ENCODE measurements at regions not wholly inside any gene's neighbourhood (a gene's known extent, or its start where the extent isn't known, plus 50 kb on each side); places are given as distances from the start of the nearest gene placed in this dataset.

DNA sequence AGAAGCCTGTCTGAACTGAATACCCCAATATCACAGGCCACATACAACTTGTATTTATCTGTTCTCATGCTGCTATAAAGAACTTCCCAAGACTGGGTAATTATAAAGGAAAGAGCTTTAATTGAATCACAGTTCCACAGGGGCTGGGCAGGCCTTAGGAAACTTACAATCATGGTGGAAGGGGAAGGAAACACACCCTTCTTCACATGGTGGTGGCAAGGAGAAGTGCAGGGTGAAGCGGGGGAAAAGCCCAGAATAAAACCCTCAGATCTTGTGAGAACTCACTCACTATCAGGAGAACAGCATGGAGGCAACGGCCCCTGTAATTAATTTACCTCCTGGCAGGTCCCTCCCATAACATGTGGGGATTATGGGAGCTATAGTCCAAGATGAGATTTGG, 50.3 kb upstream of the FNDC1 start:
- DNase-seq, result no peak

DNA sequence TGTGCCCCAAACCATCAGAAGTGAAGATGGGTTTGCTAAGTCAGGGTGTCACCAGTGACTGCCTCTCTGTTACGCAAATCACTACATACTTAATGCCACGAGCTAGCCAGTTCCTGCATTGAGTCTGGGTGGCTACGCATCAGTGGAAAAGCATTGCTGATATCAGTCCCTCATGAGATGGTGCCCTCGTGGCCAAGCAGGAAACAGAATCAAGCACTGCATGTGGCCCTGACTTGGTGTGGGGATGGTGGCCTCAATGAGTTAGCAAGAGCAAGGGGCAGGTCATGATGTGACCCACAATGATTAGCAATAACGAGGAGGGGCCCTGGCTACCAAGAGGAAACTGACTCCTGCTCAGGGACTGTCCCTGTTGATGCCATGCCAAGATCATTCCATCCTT, 51.6 kb upstream of the FNDC1 start:
- DNase-seq, result no peak

DNA sequence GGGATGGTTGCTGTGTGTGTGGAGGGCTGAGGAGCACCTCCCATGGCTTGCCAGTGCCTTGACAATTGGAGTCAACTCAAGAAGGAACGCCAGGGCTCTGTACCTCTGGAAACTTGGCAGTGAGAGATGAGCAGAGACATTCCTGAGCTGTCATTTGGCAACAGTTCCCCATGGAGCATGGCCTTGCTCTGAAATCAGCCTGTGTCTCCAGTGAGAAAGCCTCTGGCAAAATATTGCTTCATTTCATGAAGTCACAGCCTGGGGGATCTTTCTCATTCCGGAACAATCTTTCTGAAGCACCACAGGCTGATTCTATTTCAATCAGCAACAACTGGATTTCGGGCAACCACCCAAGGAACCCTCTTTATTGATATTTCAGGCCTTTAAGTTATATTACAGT, 52.2 kb upstream of the FNDC1 start:
- no peak for DNase-seq

DNA sequence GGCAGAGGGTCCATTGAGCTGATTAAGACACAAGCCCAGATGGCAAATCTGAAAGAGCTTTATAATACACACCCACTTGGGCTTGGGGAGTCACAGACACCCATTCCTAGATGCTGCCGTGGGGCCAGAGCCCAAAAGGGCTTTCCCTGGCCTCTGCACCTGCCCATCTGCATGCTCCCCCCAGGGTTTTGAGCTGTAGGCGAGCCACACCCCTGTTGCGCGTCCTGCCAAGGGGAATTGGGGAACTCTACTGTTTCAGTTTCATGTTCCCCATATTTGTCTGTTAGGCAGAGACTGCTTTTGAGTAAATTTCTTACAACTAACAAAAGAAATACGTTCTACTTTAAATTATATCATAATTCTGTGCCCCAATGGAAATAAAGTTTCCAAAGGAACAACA, 52.9 kb upstream of the FNDC1 start:
- DNase-seq, result no peak

DNA sequence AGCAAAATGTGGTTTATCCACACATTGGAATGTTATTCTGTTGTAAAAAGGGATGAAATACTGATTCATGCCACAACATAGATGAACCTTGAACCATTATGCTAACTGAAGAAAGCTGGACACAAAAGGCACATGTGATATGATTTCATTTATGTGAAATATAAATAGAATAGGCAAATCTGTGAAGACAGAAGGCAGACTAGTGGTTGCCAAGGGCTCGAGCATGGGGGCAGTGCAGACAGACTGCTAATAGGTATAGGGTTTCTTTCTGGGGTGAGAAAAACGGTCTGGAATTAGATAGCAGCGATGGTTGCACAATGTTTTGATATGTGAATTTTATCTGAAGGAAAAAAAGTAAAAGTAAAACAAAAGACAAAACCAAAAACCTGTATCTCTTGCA, 54.6 kb upstream of the FNDC1 start:
- no peak for DNase-seq

DNA sequence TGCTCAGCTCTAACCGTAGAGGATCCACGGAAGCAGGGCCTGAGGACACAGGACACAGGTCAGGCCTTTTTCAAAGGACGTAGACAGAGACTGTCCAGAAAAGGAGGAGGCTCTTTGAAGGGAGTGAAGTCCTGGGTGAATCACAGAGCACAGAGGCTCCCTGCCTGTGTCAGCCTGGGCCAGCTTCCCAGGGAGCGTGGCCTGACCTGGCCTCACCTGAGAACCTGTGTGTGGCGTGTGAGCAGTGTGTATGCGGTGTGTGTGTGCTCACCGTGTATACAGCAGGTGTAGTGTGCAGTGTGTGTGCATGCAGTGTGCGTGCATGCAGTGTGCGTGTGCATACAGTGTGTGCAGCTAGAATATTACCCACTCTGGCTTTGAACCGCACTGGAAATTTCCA, 56.0 kb upstream of the FNDC1 start:
- peak; percentile 27 for DNase-seq

DNA sequence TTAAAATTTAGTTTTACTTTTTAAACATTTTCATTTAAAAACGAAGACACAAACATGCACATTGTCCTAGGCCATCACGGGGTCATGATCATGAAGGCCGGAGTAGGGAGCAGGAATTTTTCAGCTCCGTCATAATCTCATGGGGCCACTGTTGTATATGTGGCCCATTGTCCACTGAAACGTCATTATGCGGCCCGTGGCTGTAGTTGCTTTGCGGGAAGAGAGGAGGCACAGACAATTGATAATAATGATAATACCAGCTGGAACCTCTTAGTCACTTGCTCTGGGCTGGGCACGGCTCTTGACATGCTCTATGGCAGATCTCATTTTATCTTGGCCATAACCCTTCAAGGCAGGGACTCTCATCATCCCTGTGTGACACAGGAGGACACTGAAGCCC, 56.5 kb upstream of the FNDC1 start:
- DNase-seq, result peak; percentile 26

DNA sequence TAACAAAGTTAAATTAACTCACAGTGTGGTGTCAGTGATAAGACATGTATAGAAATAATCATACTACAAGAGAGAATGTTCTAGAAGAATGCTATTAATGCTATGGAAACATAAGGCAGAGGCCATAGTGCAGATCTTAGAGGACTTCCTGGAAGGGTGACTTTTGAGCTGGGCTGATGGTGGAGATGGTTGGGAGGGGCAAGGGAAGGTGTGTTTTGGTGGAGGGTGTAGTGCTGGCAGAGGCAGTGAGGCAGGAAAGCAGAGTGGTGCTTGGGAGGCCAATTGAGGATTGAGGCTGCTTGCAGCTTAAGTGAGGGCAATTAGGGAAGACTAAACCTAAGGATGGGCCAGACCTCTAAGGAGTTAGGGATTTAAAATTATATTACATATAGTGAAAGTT, 58.5 kb upstream of the FNDC1 start:
- DNase-seq, result no peak

DNA sequence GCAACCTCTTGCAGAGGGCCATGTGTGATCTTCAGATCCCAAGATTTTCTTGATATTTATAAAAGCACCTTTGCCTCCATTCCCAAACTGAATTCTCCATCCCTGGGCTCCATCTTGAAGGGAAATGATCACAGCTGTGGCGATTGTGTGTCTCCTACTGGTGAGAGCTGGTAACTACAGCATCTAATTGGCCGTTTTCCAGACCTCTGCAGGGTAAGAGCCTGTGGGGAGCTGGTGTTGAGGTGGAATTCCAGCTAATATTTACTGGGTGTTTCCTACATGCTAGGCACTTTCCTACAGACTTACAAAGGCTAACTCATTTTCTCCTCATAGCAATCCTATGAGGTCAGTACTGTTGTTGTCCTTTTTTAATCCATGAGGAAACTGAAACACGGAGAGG, 59.2 kb upstream of the FNDC1 start:
- DNase-seq, result no peak

DNA sequence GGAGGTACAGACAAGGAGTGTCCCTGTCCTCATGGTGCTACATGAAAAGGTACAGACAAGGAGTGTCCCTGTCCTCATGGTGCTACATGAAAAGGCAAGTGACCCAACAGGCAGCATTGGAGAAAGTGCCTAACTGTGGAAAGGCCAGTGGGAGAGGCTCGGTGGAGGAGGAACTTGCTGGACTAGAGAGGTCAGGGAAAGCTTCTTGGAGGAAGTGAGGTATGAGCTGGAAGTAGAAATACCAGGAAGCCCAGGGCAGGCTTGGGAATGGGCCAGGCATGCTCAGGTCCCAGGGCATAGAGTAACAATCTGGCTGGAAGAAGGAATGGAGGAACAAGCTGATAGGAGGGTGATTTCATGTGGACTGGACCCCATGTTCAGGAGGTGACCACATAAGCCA, 59.8 kb upstream of the FNDC1 start:
- peak; percentile 41 for DNase-seq

DNA sequence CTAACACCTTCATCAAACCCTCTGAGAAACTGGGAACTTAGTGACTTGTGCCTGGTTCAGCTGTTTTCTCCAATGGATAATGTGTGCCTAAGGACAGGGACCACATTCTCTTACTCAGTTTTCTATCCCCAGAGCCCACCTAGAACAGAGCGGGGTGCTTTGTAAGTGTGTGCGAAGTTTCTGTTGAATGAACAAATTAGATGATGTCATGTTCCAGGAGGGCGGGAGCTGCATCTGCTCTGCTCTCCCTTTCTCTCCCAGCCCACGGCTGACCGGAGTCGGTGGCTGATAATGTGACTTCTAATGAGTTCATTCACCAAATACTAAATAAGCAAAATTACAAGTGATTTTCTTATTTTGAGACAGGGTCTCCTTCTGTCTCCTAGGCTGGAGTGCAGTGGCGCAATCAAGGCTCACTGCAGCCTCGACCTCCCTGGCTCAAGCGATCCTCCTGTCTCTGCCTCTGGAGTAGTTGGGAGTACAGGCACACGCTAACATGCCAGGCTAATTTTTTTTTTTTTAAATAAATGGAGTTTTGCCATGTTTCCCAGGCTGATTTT, 60.7 kb upstream of the FNDC1 start:
- peak; percentile 34 for DNase-seq

DNA sequence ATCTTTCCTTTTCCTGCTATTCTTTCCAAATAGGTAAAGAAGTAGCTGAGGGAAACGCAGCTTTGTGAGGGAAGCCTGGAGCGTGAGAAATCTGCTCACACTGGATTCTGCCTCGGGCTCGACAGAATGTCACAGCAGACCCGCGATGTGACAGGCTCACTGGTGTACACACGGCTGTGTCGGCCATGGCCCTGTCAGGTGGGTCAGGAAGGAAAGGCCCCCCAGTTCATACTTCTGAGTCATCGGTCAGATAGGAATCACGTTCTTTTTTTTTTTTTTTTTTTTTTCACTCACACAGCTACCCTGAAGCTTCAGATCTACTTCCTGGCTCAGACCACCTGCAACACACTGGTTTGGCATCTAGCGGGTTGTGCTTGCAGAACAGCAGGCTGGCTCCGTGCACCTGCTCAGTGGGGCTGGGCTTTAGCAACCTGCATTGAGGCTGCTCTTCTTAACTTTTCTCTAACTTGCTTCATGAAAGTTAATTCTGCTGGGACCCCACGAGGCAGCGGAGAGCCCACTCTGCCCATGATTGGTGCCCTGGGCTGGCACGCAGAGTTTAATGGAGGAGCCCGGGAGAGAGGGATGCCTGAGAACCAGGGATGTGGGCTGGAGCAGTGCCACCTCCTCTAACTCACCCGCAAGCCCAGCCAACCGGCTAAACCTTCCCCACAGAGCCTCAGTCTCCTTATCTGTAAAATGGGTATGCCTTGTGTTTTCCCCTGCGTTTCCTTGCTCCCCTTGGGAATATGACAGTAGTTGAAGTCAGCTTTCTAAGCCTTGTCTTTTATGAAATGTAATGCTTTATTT, 61.5 kb upstream of the FNDC1 start:
- DNase-seq, result peak; percentile 16

DNA sequence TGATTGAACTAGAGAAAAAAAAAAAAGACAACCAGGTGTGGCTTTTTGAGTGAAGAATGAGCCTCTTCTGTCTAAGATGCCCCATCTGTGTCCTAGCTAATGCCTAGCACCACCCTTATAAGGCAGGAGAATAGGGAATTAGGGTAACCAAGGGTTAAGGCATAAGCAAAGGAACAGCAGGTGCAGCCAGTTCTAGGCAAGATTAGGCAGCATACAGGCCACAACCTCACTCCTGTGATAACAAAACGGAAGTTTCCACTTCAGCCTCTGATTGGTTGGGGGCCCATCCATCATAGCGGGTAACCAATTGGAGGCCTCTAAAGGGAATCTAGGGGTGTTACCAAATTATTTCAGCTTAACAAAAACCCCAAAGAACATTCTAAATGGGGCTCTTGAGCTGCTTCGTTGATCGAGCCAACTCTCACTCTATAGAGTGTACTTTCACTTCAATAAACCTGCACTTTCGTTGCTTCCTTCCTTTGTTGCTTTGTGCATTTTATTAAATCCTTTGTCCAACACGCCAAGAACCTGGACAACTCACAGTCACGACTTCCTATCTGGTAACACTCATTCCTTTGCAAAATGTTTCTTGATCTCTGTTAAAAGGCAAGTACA, 61.9 kb upstream of the TAGAP start:
- DNase-seq, result peak; percentile 75

DNA sequence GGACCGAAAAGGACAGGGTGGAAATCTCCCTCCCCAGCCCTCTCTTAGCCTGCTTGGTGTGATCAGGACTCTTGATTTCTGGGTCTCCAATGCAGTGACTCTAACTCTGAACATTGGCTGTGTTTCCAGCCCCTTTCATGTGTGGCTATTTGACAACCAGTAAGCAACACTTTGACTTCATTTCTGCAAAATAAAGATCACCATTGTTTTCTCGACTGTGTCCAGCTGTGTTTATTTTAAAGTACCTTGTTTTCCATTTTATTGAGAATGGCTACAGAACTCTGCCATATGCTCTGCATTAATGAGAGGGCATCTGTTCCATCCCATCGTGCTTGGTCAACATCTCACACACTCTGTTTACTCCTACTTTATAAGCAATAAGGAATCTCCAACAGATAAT, 60.9 kb upstream of the TAGAP start:
- DNase-seq, result no peak

DNA sequence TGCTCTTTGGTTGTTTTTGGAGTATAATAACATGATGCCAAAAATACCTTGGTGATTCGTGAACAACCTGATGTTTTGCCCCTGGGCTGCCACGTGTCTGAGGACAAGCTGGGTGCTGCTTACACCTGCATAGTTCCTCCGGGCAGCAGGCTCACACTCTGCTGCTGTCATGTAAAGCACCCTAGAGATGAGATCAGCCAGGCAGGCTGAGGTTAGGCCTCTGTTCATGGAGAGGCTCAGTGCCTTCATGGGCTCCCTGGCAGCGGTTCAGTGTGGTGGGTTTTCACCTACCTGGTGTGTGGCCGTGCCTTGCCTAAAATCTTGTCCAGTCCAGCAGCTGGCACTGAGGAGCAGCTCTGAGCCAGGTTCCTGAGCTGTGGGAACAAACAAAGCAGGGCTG, 60.1 kb upstream of the TAGAP start:
- DNase-seq, result no peak

DNA sequence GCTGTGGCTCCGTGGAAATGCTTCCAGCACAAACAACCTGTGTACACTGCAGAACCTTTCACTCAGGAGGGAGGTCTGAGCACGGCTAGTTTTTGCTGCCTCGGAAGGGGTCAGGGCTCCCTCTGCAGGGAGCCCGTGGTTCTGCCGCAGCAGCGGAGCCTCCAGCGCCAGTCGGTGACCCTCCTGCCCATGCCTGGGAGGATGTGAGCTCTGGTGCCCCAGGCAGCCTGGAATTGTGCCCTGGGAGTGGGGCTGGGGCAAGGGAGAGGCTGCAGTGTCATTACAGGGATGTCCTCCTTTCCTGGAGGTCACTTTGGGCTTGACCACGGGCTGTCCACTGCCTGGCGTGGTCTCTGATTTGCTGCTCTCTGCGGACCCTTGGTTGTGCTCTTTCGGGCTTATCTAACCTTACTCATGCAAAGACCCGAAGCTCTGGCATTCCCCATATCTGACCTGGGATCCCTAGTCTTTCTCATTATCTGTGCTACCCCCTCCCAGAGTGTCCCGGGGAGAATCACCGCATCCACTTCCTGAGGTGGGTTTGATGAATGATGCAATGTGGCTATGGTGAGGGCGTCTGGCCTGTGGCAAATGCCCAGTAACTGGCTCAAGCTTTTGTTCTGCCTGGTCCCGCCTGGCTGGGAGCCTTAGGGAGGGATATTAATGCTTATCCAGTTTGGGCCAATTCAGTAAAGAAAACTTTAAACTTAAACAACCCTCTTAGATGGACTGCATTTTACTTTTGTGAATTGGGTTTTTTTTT, 59.6 kb upstream of the TAGAP start:
- DNase-seq, result peak; percentile 77

DNA sequence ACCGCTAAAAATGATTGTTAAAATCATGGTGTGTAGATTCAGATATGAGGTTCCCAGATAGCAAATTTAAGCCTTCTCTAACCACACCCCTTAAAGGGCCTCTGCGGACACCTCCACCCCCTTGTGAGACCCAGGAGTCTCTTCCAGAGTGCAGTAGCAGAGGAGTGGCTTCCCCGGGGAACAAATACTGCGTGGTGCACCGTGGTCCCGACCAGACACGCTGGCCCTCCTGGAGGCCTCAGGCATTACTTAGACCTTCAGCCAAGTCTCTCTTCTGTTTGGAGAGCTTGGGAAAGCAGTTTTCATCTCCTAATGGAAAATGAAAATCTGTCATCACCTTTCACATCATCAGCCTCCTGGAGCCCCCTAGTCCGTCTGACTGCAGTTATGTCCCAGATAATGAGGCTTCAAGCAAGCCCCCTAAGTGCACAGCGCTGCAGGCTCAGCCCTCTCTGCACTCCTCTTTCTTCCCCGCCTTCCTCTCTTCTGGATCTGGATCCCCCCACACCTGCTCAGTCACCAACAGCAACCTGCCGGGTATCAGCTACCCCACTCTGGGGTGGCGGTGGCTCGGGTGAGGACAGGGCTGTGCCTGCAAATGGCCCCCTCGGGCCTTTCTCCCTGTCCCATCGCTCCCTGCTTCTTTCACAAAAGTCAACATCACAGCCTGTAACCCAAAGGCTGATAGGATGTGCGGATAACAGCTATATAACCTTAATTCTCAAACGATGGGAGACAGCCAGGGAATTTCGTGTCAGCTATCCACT, 58.8 kb upstream of the TAGAP start:
- DNase-seq, result no peak

DNA sequence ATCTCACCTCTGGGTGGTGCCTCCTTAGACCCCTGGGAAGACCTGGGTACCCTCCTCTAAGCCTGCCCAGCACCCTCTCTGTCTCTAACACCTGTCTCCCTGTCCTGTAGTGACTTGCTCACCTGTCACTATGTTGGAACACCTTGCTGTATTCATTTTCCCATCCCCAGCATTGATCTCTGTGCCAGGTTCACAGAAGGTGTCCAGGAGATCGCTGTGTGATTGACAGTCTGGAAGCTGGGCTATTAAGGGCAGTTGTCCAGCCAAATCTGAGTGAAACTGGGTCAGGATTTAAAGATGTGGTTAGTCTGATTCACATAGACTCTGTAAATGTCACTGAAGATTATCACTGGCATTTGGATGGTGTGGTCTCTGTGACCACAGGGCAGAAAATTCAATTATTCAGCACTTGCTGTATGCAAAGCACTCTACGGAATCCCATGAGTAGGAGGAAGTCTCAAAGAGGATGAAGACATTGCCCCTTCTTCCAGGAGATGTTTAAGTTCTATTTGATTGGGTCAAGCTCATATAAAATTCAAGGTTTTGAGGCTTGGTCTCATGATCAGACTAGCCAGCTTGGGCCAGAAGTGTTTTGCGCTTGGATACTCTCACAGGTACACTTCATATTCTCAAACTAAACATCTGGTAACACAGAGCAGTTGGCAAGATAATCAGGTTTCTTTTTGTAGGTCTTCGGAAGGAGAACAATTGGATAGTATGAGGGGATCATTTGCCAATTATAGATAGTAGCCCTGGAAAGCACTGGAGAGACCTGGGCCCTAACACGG, 57.8 kb upstream of the TAGAP start:
- no peak for DNase-seq

DNA sequence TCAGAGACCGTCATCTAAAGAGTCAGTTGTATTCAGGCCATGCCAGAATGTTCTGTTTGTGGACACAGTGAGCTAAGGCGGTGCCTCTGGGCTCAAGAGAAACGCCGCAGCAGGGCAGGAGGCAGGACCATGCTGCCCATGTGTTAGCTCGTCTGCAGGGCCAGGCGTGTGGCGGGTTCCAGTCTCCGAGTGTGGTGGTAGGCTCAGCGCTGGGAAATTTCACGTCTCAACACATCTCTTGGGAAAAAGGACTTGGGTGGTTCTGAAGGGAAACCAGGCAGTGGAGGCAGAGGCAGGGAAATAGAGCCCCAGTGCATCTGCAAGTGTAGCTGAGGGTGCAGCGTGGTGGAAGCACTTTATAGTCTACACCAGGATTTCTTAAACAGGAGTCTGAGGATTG, 56.9 kb upstream of the TAGAP start:
- DNase-seq, result no peak

DNA sequence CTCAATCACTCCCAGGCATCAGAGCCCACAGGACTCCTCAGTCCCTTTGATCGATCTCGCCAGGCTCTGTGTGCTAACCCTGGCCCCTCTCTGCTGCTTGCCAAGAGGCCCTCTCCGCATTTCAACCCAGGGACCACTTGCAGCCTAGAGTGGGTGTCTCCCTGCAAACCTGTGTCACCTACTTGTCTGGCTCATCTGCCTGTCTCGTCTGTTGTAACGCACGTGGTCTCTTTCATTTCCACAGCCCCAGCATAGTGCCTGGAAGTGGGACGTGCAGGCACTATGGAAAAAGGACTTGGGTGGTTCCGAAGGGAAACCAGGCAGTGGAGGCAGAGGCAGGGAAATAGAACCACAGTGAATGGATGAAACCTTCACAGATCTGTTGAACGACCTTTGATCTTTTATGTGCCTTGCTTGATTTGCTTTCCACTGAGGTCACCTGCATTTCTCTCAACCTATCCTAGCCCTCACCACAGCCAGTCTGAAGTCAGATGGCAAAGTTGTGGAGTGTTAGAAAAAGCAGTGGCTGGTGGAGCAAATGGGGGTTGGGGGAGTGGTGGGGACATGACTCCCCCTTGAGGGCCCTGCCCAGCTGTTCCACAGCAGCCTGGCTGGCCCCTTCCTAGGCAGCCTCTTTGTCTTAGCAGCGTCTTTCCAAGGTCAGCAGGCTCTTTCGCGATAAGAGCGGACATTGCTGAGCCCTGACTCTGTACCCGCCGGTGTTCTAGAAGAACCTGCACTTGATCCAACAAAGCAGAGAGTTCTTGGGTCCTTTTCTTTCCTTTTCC, 55.8 kb upstream of the TAGAP start:
- DNase-seq, result no peak

DNA sequence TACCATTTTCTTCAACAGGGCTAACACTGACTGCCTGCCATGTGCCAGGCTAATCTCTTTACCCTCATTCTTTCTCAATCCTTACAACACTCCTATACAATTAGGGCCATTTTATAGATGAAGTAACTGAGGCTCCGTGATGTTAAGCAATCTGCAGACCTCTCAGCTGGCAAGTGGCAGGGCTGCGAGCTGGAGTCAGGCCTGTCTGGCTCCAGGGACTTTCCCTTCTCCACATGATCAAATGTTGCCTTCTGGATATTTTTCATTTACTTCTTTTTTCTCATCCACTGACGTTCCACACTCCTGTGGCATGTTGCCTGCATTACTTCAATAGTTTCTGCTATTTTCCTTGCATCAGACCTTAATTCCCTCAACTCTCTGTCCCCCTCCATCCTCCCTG, 55.2 kb upstream of the TAGAP start:
- DNase-seq, result no peak
